ENCODE measurements at regions not wholly inside any gene's neighbourhood (a gene's known extent, or its start where the extent isn't known, plus 50 kb on each side); places are given as distances from the start of the nearest gene placed in this dataset.

DNA sequence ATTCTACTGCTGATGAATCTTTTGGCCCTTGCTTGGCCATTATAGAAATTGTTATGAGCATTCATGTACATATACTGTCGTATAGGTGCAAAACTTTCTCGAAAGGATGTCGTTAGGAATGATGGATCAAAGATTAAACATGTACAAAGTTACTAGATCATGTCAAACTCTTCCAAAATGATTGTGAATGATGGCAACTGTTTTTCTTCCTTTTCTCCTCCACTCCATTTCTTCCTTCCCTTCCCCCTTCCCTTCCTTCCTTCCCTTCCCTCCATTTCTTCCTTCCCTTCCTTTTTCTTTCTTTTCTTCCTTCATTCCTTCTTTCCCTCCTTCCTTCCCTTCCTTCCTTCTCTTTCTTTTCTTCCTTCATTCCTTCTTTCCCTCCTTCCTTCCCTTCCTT is 973.9 kb downstream of the CDH11 start:
- Histone ChIP-seq H3K4me1 (no peaks in the 10 kb centered on the region), H3K4me3 (ENCODE audit: low read depth, low read length) (no peak overlapping the region), H3K9me3 (no peaks in the 10 kb centered on the region), H3K27me3 (replicated peaks; ENCODE audit: control insufficient read depth, insufficient read depth, low read length) (no peaks in the 10 kb centered on the region), H3K36me3 (ENCODE audit: control insufficient read depth, insufficient read depth, low read length) (no peaks in the 10 kb centered on the region)
- TF ChIP-seq, protein P1, sequence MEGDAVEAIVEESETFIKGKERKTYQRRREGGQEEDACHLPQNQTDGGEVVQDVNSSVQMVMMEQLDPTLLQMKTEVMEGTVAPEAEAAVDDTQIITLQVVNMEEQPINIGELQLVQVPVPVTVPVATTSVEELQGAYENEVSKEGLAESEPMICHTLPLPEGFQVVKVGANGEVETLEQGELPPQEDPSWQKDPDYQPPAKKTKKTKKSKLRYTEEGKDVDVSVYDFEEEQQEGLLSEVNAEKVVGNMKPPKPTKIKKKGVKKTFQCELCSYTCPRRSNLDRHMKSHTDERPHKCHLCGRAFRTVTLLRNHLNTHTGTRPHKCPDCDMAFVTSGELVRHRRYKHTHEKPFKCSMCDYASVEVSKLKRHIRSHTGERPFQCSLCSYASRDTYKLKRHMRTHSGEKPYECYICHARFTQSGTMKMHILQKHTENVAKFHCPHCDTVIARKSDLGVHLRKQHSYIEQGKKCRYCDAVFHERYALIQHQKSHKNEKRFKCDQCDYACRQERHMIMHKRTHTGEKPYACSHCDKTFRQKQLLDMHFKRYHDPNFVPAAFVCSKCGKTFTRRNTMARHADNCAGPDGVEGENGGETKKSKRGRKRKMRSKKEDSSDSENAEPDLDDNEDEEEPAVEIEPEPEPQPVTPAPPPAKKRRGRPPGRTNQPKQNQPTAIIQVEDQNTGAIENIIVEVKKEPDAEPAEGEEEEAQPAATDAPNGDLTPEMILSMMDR (IDR thresholded peaks at IDR 0.05; ENCODE audit: insufficient read depth in 1 of 2, low read depth in 1 of 2, low read length in 1 of 2, severe bottlenecking in 1 of 2, unreplicated experiment in 1 of 2), result no peak
- ChIA-PET CTCF (no interaction called here), POLR2A (no interaction called here)
- no peak overlapping the region for H3K27ac Mint-ChIP-seq (ENCODE audit: unreplicated experiment)
- H3K36me3 Mint-ChIP-seq (ENCODE audit: insufficient read depth, unreplicated experiment), result no peaks in the 10 kb centered on the region
- no peak for DNase-seq
- intact Hi-C loops (cut with micrococcal nuclease; ENCODE audit: unreplicated experiment), result no loop called here
- H3K27me3 Mint-ChIP-seq (ENCODE audit: insufficient read depth, unreplicated experiment), result no peaks in the 10 kb centered on the region
- no peaks in the 10 kb centered on the region for H3K9me3 Mint-ChIP-seq (ENCODE audit: unreplicated experiment)
- H3K4me3 Mint-ChIP-seq (ENCODE audit: unreplicated experiment), result no peak overlapping the region
- no peaks in the 10 kb centered on the region for H3K4me1 Mint-ChIP-seq (ENCODE audit: low read depth, unreplicated experiment)
- no TSS peak for BruUV-seq (replicated peaks)

DNA sequence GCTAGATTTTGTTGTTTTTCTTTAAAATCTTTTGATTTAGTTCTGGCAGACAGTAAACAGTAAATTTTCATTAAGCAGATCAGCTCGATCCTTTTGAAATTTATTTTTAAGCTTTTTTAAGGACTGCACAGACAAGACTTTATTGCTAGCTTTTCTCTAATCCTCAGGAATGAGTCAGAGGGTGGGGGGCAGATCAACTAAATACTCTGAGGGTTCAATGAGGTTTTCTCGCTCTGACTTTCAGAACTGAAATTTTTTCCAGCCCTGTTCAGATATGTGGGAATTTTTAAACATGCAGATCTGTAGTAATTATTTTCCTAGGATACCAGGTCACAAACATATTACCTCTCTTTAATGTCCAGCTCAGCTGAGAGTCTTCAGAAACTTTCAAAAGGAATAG is 977.2 kb downstream of the CDH11 start:
- H3K27me3 Mint-ChIP-seq (ENCODE audit: insufficient read depth, unreplicated experiment), result no peaks in the 10 kb centered on the region
- H3K27ac Mint-ChIP-seq (ENCODE audit: unreplicated experiment), result no peak overlapping the region
- no peaks in the 10 kb centered on the region for H3K4me1 Mint-ChIP-seq (ENCODE audit: low read depth, unreplicated experiment)
- H3K4me3 Mint-ChIP-seq (ENCODE audit: unreplicated experiment), result no peak overlapping the region
- H3K4me3 ChIP-seq (ENCODE audit: low read depth, low read length), result no peak overlapping the region
- POLR2A ChIA-PET, result no interaction called here
- no peaks in the 10 kb centered on the region for H3K27me3 ChIP-seq (replicated peaks; ENCODE audit: control insufficient read depth, insufficient read depth, low read length)
- no peak for DNase-seq
- no peaks in the 10 kb centered on the region for H3K9me3 Mint-ChIP-seq (ENCODE audit: unreplicated experiment)
- intact Hi-C loops (cut with micrococcal nuclease; ENCODE audit: unreplicated experiment), result no loop called here
- TF ChIP-seq, protein P1 (IDR thresholded peaks at IDR 0.05; ENCODE audit: insufficient read depth in 1 of 2, low read depth in 1 of 2, low read length in 1 of 2, severe bottlenecking in 1 of 2, unreplicated experiment in 1 of 2), result no peak
- no peaks in the 10 kb centered on the region for H3K4me1 ChIP-seq
- H3K9me3 ChIP-seq, result no peaks in the 10 kb centered on the region
- H3K36me3 ChIP-seq (ENCODE audit: control insufficient read depth, insufficient read depth, low read length), result no peaks in the 10 kb centered on the region
- no TSS peak for BruUV-seq (replicated peaks)
- CTCF ChIA-PET, result no interaction called here
- no peaks in the 10 kb centered on the region for H3K36me3 Mint-ChIP-seq (ENCODE audit: insufficient read depth, unreplicated experiment)

DNA sequence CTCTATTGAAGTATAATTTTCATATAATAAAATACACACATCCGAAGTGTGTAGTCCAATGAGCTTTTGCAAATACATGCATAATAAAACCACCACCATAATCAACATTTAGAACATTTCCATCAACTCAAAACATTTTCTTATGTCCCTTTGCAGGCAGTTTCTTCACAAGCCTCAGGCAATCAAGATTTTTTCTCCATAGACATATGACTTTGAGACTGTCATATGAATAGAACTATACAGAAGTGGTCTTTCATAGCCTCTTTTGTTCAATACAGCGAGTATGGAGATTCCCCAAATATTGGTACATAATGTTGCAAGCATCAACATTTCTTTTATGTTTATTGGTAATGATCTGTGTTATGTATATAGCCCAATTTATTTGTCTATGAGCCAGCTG is 983.2 kb downstream of the CDH11 start:
- no peaks in the 10 kb centered on the region for H3K27me3 Mint-ChIP-seq (ENCODE audit: insufficient read depth, unreplicated experiment)

More for the DNA sequence above, 983.2 kb downstream of the CDH11 start:
- Histone ChIP-seq H3K36me3 (ENCODE audit: control insufficient read depth, insufficient read depth, low read length) (no peaks in the 10 kb centered on the region), H3K4me3 (ENCODE audit: low read depth, low read length) (no peak overlapping the region), H3K9me3 (no peaks in the 10 kb centered on the region), H3K27me3 (replicated peaks; ENCODE audit: control insufficient read depth, insufficient read depth, low read length) (no peaks in the 10 kb centered on the region), H3K4me1 (no peaks in the 10 kb centered on the region)
- CTCF ChIA-PET, result no interaction called here
- H3K4me1 Mint-ChIP-seq (ENCODE audit: low read depth, unreplicated experiment), result no peaks in the 10 kb centered on the region
- H3K4me3 Mint-ChIP-seq (ENCODE audit: unreplicated experiment), result no peak overlapping the region
- H3K27ac Mint-ChIP-seq (ENCODE audit: unreplicated experiment), result no peak overlapping the region
- no peak for DNase-seq
- POLR2A ChIA-PET, result no interaction called here
- TF ChIP-seq, protein P1 (IDR thresholded peaks at IDR 0.05; ENCODE audit: insufficient read depth in 1 of 2, low read depth in 1 of 2, low read length in 1 of 2, severe bottlenecking in 1 of 2, unreplicated experiment in 1 of 2), result no peak
- H3K36me3 Mint-ChIP-seq (ENCODE audit: insufficient read depth, unreplicated experiment), result no peaks in the 10 kb centered on the region
- BruUV-seq (replicated peaks), result no TSS peak
- no peaks in the 10 kb centered on the region for H3K9me3 Mint-ChIP-seq (ENCODE audit: unreplicated experiment)
- intact Hi-C loops (cut with micrococcal nuclease; ENCODE audit: unreplicated experiment), result no loop called here
